ENCODE measurements at regions not wholly inside any gene's neighbourhood (a gene's known extent, or its start where the extent isn't known, plus 50 kb on each side); places are given as distances from the start of the nearest gene placed in this dataset.

DNA sequence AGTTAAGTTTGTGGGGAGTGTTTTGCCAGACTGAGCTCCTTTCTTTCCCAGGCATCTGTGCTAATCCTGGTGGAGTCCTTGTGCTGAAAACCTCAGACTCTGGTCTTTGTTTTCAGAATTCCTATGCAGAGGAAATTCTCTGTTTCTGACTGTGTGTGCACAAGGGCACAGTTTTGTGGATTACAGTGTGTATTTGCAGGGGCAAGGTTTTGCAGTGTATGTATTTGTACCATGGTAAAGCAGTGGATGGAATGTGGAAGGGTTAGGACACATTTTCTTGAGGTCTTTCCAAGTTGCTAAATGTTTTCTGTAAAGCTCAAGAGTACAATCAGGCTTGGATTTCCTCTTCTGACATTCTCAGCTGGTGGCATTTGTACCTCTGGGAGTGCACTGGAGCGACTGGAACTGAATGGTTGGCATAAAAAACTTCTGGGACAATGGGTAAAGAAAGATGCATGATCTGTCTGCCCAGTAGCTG is 139.5 kb upstream of the RND3 start:
- Histone ChIP-seq H3K9me3 (ENCODE audit: control insufficient read depth, low read depth, low read length) (no peaks in the 10 kb centered on the region), H3K79me1 (ENCODE audit: insufficient read depth, low read depth, low read length, poor library complexity, severe bottlenecking) (no peaks in the 10 kb centered on the region), H3K14ac (ENCODE audit: insufficient read depth, low read length) (no peak overlapping the region), H3K23ac (ENCODE audit: insufficient read length, low read depth, low read length) (no peak overlapping the region), H4K91ac (ENCODE audit: insufficient read length, low read depth, low read length) (no peak overlapping the region), H2BK12ac (ENCODE audit: insufficient read length, low read depth, low read length) (no peak overlapping the region), H2BK5ac (ENCODE audit: insufficient read length, low read length) (no peak overlapping the region), H3K4me1 (ENCODE audit: insufficient read depth, low read length) (no peaks in the 10 kb centered on the region), H4K20me1 (ENCODE audit: control insufficient read depth, insufficient read depth, insufficient read length) (no peaks in the 10 kb centered on the region), H2BK15ac (ENCODE audit: low read depth, low read length) (no peak overlapping the region), H3K27ac (ENCODE audit: insufficient read length, low read depth, low read length) (no peak overlapping the region), H3K4ac (ENCODE audit: low read depth, low read length) (no peak overlapping the region), H3K18ac (ENCODE audit: insufficient read length, low read depth, low read length) (no peak overlapping the region), H2BK20ac (ENCODE audit: low read depth, low read length, poor library complexity, severe bottlenecking) (no peak overlapping the region), H3K9ac (ENCODE audit: extremely low read depth, insufficient read length, low read length) (no peak overlapping the region), H3K4me2 (ENCODE audit: insufficient read depth, insufficient read length, low read length) (no peak overlapping the region), H4K8ac (replicated peaks; ENCODE audit: insufficient read length, low read depth, low read length) (no peak overlapping the region), H3K27me3 (ENCODE audit: insufficient read depth, low read length) (no peaks in the 10 kb centered on the region), H3T11ph (ENCODE audit: low read length) (no peak overlapping the region), H3K79me2 (ENCODE audit: insufficient read depth, low read length) (no peaks in the 10 kb centered on the region), H3K56ac (ENCODE audit: insufficient read length, low read depth, low read length) (no peak overlapping the region), H2AK5ac (ENCODE audit: insufficient read length, low read length) (no peak overlapping the region), H2AFZ (ENCODE audit: low read length) (no peak overlapping the region), H3K23me2 (ENCODE audit: insufficient read length, low read depth, low read length, poor library complexity, severe bottlenecking) (no peaks in the 10 kb centered on the region), H4K5ac (ENCODE audit: insufficient read length, low read depth, low read length) (no peak overlapping the region), H2BK120ac (ENCODE audit: low read depth, low read length, poor library complexity, severe bottlenecking) (no peak overlapping the region)
- peaks cover 0 to 7% (median 0%) of the 10 kb centered on the region in 3 experiments; a peak in 3 of 7 replicates for H3K36me3 Mint-ChIP-seq (ENCODE audit: insufficient read depth in 1 of 3, low read depth in 3 of 3)
- H3K4me3 Mint-ChIP-seq, result no peak overlapping the region
- H3K4me1 Mint-ChIP-seq, result peaks cover 0 to 13% of the 10 kb centered on the region in 2 experiments; a peak in 2 of 4 replicates
- WGBS (ENCODE audit: extremely low coverage, insufficient read length, low lambda C conversion rate), result no CpG with 5 or more reads among the region's 1 CpG
- no peak for DNase-seq
- H3K9me3 Mint-ChIP-seq, result peaks cover 0 to 10% of the 10 kb centered on the region in 2 experiments; a peak in 2 of 5 replicates
- H3K27me3 Mint-ChIP-seq (ENCODE audit: low read depth), result no peaks in the 10 kb centered on the region
- TF ChIP-seq, protein P1, sequence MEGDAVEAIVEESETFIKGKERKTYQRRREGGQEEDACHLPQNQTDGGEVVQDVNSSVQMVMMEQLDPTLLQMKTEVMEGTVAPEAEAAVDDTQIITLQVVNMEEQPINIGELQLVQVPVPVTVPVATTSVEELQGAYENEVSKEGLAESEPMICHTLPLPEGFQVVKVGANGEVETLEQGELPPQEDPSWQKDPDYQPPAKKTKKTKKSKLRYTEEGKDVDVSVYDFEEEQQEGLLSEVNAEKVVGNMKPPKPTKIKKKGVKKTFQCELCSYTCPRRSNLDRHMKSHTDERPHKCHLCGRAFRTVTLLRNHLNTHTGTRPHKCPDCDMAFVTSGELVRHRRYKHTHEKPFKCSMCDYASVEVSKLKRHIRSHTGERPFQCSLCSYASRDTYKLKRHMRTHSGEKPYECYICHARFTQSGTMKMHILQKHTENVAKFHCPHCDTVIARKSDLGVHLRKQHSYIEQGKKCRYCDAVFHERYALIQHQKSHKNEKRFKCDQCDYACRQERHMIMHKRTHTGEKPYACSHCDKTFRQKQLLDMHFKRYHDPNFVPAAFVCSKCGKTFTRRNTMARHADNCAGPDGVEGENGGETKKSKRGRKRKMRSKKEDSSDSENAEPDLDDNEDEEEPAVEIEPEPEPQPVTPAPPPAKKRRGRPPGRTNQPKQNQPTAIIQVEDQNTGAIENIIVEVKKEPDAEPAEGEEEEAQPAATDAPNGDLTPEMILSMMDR (conservative IDR thresholded peaks at IDR 0.05), result no peak
- no peak overlapping the region for H3K27ac Mint-ChIP-seq

Measured in H9 (cell line).